Smooth muscle cell (in vitro differentiated cells): ENCODE measurements at regions not wholly inside any gene's neighbourhood (a gene's known extent, or its start where the extent isn't known, plus 50 kb on each side); places are given as distances from the start of the nearest gene placed in this dataset.
A peak's percentile ranks its signal among the peaks of the same experiment; 100 is the strongest.

Source experiments
- DNase-seq: peaks from one replicate; lab custom pipeline; 2025; ENCODE audit not compliant: unreplicated experiment; lab: John Stamatoyannopoulos, UW
- H2AFZ ChIP-seq: fragments of 200-600 bp; sonication (generic); 2 replicates; pipeline ENCODE4 v1.6.0; 2016; ENCODE audit warnings: antibody characterized with exemption, low read depth, mild to moderate bottlenecking
- H3F3A ChIP-seq: fragments of 200-600 bp; sonication (generic); 2 replicates; pipeline ENCODE4 v1.6.0; 2017; ENCODE audit warnings: antibody characterized with exemption, low read depth
- H3K27ac ChIP-seq: fragments of 200-600 bp; sonication (generic); 2 replicates; pipeline ENCODE4 v1.5.1; 2016; ENCODE audit warnings: low read depth, mild to moderate bottlenecking
- H3K27me3 ChIP-seq: fragments of 200-600 bp; sonication (generic); 2 replicates; pipeline ENCODE4 v1.6.1; 2016; ENCODE audit warnings: low read depth, mild to moderate bottlenecking
- H3K36me3 ChIP-seq: fragments of 200-600 bp; sonication (generic); 2 replicates; pipeline ENCODE4 v1.5.1; 2016; ENCODE audit warnings: low read depth
- H3K4me1 ChIP-seq: fragments of 200-600 bp; sonication (generic); 2 replicates; pipeline ENCODE4 v1.5.1; 2016; ENCODE audit warnings: low read depth
- H3K4me2 ChIP-seq: fragments of 200-600 bp; sonication (generic); 2 replicates; pipeline ENCODE4 v1.6.0; 2016; ENCODE audit warnings: mild to moderate bottlenecking
- H3K4me3 ChIP-seq: fragments of 200-600 bp; sonication (generic); 2 replicates; pipeline ENCODE4 v1.5.1; 2016; ENCODE audit warnings: mild to moderate bottlenecking
- H3K79me2 ChIP-seq: fragments of 200-600 bp; sonication (generic); 2 replicates; pipeline ENCODE4 v1.6.0; 2016; ENCODE audit warnings: low read depth, mild to moderate bottlenecking
- H3K9ac ChIP-seq: fragments of 200-600 bp; sonication (generic); 2 replicates; pipeline ENCODE4 v1.6.0; 2016; ENCODE audit warnings: low read depth
- H3K9me3 ChIP-seq: fragments of 200-600 bp; sonication (generic); replicated peaks from 2 replicates; pipeline ENCODE4 v1.5.1; 2016; ENCODE audit warnings: low read depth
- H4K20me1 ChIP-seq: fragments of 200-600 bp; sonication (generic); 2 replicates; pipeline ENCODE4 v1.6.0; 2016; ENCODE audit warnings: low read depth
- CTCF ChIP-seq: fragments of 200-600 bp; sonication (generic); IDR thresholded peaks from 2 replicates; pipeline ENCODE4 v1.5.1; 2017; ENCODE audit warnings: borderline replicate concordance, mild to moderate bottlenecking, antibody characterized with exemption; ENCODE audit not compliant: insufficient read depth, poor library complexity, severe bottlenecking
- WGBS: methylation state at CpG from one replicate; pipeline ENCODE4 v1.1.7; 2016; ENCODE audit warnings: low lambda C conversion rate; 5-methylcytosine and 5-hydroxymethylcytosine counted together

GRCh38 chr3:137163958-137164357 is 206.2 kb downstream of the IL20RB start:
- no peaks in the 10 kb centered on the region for H3K27me3 ChIP-seq
- H2AFZ ChIP-seq, result peak overlapping the region; percentile 83
- no peaks in the 10 kb centered on the region for H3F3A ChIP-seq
- H3K27ac ChIP-seq, result peak overlapping the region; percentile 14
- H3K9ac ChIP-seq, result no peak overlapping the region
- TF ChIP-seq CTCF, result no peak
- peaks cover 15% of the 10 kb centered on the region for H3K4me1 ChIP-seq
- H3K79me2 ChIP-seq, result no peaks in the 10 kb centered on the region
- no peaks in the 10 kb centered on the region for H3K9me3 ChIP-seq
- H4K20me1 ChIP-seq, result no peaks in the 10 kb centered on the region
- H3K4me3 ChIP-seq, result peak overlapping the region; percentile 29
- DNase-seq, result no peak
- no peaks in the 10 kb centered on the region for H3K36me3 ChIP-seq
- H3K4me2 ChIP-seq, result peak overlapping the region; percentile 74

- TF ChIP-seq CTCF, result no peak
- peak overlapping the region; percentile 24 for H3K27ac ChIP-seq
- H3K36me3 ChIP-seq, result no peaks in the 10 kb centered on the region
- no peak overlapping the region for H2AFZ ChIP-seq
- no peak overlapping the region for H3K4me3 ChIP-seq
- H3F3A ChIP-seq, result no peaks in the 10 kb centered on the region
- no peak for DNase-seq
- H3K79me2 ChIP-seq, result no peaks in the 10 kb centered on the region
- no peak overlapping the region for H3K9ac ChIP-seq
- no peaks in the 10 kb centered on the region for H3K27me3 ChIP-seq
- H3K4me1 ChIP-seq, result peaks cover 15% of the 10 kb centered on the region
- H3K4me2 ChIP-seq, result no peak overlapping the region
- no peaks in the 10 kb centered on the region for H3K9me3 ChIP-seq
- H4K20me1 ChIP-seq, result no peaks in the 10 kb centered on the region
- WGBS, result 60% methylated on average over 7 of the region's 7 CpGs
Observed at GRCh38 chr3:137165117-137165806, 207.5 kb downstream of the IL20RB start.

GRCh38 chr3:137171834-137172603 is 214.2 kb downstream of the IL20RB start:
- H3K79me2 ChIP-seq, result no peaks in the 10 kb centered on the region
- H3K4me3 ChIP-seq, result no peak overlapping the region
- no peak overlapping the region for H3K27ac ChIP-seq
- no peak overlapping the region for H2AFZ ChIP-seq
- no peak overlapping the region for H3K4me2 ChIP-seq
- no peaks in the 10 kb centered on the region for H3K27me3 ChIP-seq
- 90% methylated on average over 5 of the region's 5 CpGs for WGBS
- H3K4me1 ChIP-seq, result no peaks in the 10 kb centered on the region
- H3K9me3 ChIP-seq, result no peaks in the 10 kb centered on the region
- no peak for TF ChIP-seq CTCF
- no peaks in the 10 kb centered on the region for H3F3A ChIP-seq
- H4K20me1 ChIP-seq, result no peaks in the 10 kb centered on the region
- DNase-seq, result no peak
- no peak overlapping the region for H3K9ac ChIP-seq
- no peaks in the 10 kb centered on the region for H3K36me3 ChIP-seq
